ENCODE measurements at regions not wholly inside any gene's neighbourhood (a gene's known extent, or its start where the extent isn't known, plus 50 kb on each side); places are given as distances from the start of the nearest gene placed in this dataset.

DNA sequence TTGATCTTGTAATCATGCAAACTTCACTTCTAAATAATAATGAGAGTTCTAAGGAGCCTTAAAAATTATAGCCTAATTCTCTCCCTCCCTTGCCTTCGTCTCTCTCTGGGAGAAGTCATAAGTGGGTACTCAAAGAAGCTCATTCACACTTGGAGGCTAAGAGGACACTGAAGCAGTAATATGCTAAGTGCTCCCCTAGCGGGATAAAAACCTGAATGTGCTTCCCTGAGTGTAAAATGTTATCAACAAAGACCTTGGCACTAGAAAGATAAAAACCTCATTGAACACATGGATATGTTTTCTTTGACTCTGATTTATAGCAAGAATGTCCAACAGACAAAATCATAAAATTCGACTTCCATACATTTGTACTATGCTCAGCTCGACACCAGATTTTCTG is 337.9 kb upstream of the NOVA1 start:
- ChIA-PET CTCF (no interaction called here), POLR2A (no interaction called here)
- no peak for TF ChIP-seq SUZ12 (IDR thresholded peaks at IDR 0.05)
- no peak for TF ChIP-seq TARDBP (IDR thresholded peaks at IDR 0.05)
- no peak for TF ChIP-seq BHLHE40 (IDR thresholded peaks at IDR 0.05; ENCODE audit: borderline replicate concordance)
- TF ChIP-seq ARNT (IDR thresholded peaks at IDR 0.05), result no peak
- TF ChIP-seq L3MBTL2 (conservative IDR thresholded peaks at IDR 0.05), result no peak
- no peak for TF ChIP-seq CTBP1 (IDR thresholded peaks at IDR 0.05; ENCODE audit: borderline replicate concordance)
- no peak for TF ChIP-seq FOXM1 (IDR thresholded peaks at IDR 0.05; ENCODE audit: borderline replicate concordance)
- no peak for DNase-seq (ENCODE audit: extremely low spot score)

DNA sequence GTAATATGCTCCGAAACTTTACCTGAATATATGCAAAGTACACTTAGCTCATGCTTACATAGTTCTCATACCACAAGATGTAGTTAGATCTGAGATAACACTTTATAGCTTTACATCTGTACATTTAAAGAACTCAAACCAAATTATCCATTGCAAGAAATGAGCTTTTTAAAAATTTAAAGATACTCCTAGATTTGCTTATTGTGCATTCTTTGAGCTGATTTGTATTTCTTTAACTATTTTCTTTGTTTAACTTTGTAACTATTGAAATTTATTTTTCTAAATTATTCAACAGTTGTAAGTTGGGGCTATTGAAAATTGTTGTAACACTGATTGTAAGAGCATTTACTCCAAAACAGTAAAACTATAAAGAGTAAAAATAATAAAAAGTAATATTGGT is 340.2 kb upstream of the NOVA1 start:
- no peak for TF ChIP-seq BHLHE40 (IDR thresholded peaks at IDR 0.05; ENCODE audit: borderline replicate concordance)
- DNase-seq (ENCODE audit: extremely low spot score), result no peak
- CTCF ChIA-PET, result no interaction called here
- POLR2A ChIA-PET, result no interaction called here

DNA sequence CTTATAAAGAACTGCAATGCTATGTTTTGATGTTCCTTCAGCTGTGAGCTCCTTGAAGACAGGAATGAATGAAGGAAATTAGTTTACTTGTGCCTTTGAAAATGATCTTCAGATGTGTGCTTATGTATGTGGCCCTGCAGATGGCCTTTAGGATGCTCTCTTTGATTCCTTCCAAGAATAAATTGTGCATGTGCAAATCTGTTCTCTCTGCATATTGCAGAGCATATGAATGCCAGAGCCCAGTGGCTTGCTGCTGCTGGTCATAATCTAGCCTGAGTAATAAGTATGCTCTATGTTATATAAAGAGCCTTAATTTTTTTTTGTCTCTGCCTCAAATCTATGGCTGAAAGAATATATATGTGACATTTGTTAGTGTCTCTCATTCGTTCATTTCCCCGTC is 341.9 kb upstream of the NOVA1 start:
- DNase-seq (ENCODE audit: extremely low spot score), result no peak
- TF ChIP-seq TARDBP (IDR thresholded peaks at IDR 0.05) (no peak), SUZ12 (IDR thresholded peaks at IDR 0.05) (no peak)
- ChIA-PET CTCF (no interaction called here), POLR2A (no interaction called here)

DNA sequence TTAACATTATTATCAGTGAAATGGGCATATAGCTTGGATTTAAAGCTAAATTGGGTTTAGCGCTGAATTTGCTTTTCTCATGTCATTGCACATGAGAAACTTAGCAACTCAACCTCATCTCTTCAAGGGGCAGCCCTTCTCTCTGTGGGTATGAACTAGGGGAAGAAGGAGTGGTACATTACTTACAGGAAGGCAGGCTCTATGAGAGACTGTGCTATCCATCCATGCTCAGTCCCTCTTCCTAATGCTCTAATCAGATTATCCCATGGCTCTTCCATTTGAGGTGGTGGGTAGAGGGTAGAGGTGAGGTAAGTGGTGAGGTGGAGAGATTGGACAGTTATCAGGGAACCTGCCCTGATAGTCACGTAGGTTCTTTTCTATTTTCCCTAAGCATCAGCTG is 343.7 kb upstream of the NOVA1 start:
- TF ChIP-seq FOXM1 (IDR thresholded peaks at IDR 0.05; ENCODE audit: borderline replicate concordance), result no peak
- no peak for TF ChIP-seq BHLHE40 (IDR thresholded peaks at IDR 0.05; ENCODE audit: borderline replicate concordance)
- no peak for TF ChIP-seq SP1 (IDR thresholded peaks at IDR 0.05)
- TF ChIP-seq TARDBP (IDR thresholded peaks at IDR 0.05), result no peak
- TF ChIP-seq SUZ12 (IDR thresholded peaks at IDR 0.05), result no peak
- TF ChIP-seq ZNF384 (IDR thresholded peaks at IDR 0.05), result no peak
- TF ChIP-seq NFRKB (IDR thresholded peaks at IDR 0.05), result no peak
- TF ChIP-seq ELF4 (IDR thresholded peaks at IDR 0.05), result no peak
- TF ChIP-seq L3MBTL2 (conservative IDR thresholded peaks at IDR 0.05), result no peak
- TF ChIP-seq CTBP1 (IDR thresholded peaks at IDR 0.05; ENCODE audit: borderline replicate concordance), result no peak
- TF ChIP-seq LEF1 (IDR thresholded peaks at IDR 0.05; ENCODE audit: borderline replicate concordance), result no peak
- no peak for TF ChIP-seq FOXK2 (IDR thresholded peaks at IDR 0.05)
- no peak for TF ChIP-seq ARNT (IDR thresholded peaks at IDR 0.05)
- TF ChIP-seq, protein P1, sequence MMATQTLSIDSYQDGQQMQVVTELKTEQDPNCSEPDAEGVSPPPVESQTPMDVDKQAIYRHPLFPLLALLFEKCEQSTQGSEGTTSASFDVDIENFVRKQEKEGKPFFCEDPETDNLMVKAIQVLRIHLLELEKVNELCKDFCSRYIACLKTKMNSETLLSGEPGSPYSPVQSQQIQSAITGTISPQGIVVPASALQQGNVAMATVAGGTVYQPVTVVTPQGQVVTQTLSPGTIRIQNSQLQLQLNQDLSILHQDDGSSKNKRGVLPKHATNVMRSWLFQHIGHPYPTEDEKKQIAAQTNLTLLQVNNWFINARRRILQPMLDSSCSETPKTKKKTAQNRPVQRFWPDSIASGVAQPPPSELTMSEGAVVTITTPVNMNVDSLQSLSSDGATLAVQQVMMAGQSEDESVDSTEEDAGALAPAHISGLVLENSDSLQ (IDR thresholded peaks at IDR 0.05), result no peak
- DNase-seq (ENCODE audit: extremely low spot score), result no peak
- POLR2A ChIA-PET, result no interaction called here
- CTCF ChIA-PET, result no interaction called here

DNA sequence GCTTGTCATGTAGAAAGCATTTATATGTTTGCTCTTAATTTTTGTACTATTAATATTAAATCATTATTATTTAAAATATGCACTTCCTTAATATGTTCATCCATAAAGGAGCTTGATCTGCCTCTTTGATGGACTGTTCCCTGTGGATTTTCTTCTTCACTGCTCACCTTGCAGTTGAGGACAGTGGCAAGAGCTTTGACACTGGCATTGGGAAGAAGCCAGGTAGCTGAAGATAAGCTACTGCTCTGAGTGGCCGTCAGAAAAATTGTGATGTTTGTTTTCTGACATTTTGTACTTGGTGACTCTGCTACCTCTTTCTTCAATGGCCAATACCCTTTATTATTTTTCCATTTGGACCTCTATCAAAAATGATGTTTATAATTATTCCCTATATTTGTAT is 349.4 kb upstream of the NOVA1 start:
- ChIA-PET POLR2A (no interaction called here), CTCF (no interaction called here)
- TF ChIP-seq ELF4 (IDR thresholded peaks at IDR 0.05) (no peak), TARDBP (IDR thresholded peaks at IDR 0.05) (no peak), NFRKB (IDR thresholded peaks at IDR 0.05) (no peak), SP1 (IDR thresholded peaks at IDR 0.05) (no peak), FOXA1 (IDR thresholded peaks at IDR 0.05) (no peak), HDGF (IDR thresholded peaks at IDR 0.05; ENCODE audit: borderline replicate concordance) (no peak), BHLHE40 (IDR thresholded peaks at IDR 0.05; ENCODE audit: borderline replicate concordance) (no peak), ZNF384 (IDR thresholded peaks at IDR 0.05) (no peak), SUZ12 (IDR thresholded peaks at IDR 0.05) (no peak), FOXK2 (IDR thresholded peaks at IDR 0.05) (no peak), LEF1 (IDR thresholded peaks at IDR 0.05; ENCODE audit: borderline replicate concordance) (no peak), ARNT (IDR thresholded peaks at IDR 0.05) (no peak), FOXM1 (IDR thresholded peaks at IDR 0.05; ENCODE audit: borderline replicate concordance) (no peak), L3MBTL2 (conservative IDR thresholded peaks at IDR 0.05) (no peak), CTBP1 (IDR thresholded peaks at IDR 0.05; ENCODE audit: borderline replicate concordance) (no peak)
- TF ChIP-seq, protein P1 (IDR thresholded peaks at IDR 0.05), result no peak
- DNase-seq (ENCODE audit: extremely low spot score), result no peak

DNA sequence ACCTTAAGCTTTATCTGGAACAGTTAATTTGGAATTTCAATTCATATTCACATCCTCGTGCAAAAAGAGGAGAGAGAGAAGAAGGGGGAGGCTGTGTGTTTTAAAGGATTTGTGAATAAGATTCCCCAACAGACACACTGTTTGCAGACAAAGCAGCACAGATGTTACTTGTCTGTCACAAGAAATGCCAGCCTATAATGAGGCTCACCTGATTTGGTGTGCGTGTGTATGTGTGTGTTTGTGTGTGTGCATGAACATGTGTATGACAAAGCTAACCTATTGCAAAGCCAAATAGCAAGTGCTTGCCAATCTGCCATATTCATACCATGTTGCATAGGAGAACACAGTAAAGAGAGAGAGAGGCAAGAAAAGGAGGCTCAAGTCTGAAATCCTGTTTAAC is 361.6 kb upstream of the NOVA1 start:
- POLR2A ChIA-PET, result no interaction called here
- CTCF ChIA-PET, result no interaction called here
- DNase-seq (ENCODE audit: extremely low spot score), result no peak
- TF ChIP-seq ARNT (IDR thresholded peaks at IDR 0.05), result no peak
- TF ChIP-seq NFRKB (IDR thresholded peaks at IDR 0.05), result no peak
- no peak for TF ChIP-seq L3MBTL2 (conservative IDR thresholded peaks at IDR 0.05)
- TF ChIP-seq FOXM1 (IDR thresholded peaks at IDR 0.05; ENCODE audit: borderline replicate concordance), result no peak
- TF ChIP-seq, protein P1 (IDR thresholded peaks at IDR 0.05), result no peak
- TF ChIP-seq SP1 (IDR thresholded peaks at IDR 0.05), result no peak
- no peak for TF ChIP-seq FOXK2 (IDR thresholded peaks at IDR 0.05)
- TF ChIP-seq LEF1 (IDR thresholded peaks at IDR 0.05; ENCODE audit: borderline replicate concordance), result no peak
- TF ChIP-seq TARDBP (IDR thresholded peaks at IDR 0.05), result no peak
- TF ChIP-seq HDGF (IDR thresholded peaks at IDR 0.05; ENCODE audit: borderline replicate concordance), result no peak
- no peak for TF ChIP-seq CTBP1 (IDR thresholded peaks at IDR 0.05; ENCODE audit: borderline replicate concordance)
- TF ChIP-seq FOXA1 (IDR thresholded peaks at IDR 0.05), result no peak
- no peak for TF ChIP-seq SUZ12 (IDR thresholded peaks at IDR 0.05)
- no peak for TF ChIP-seq ZNF384 (IDR thresholded peaks at IDR 0.05)
- no peak for TF ChIP-seq BHLHE40 (IDR thresholded peaks at IDR 0.05; ENCODE audit: borderline replicate concordance)

DNA sequence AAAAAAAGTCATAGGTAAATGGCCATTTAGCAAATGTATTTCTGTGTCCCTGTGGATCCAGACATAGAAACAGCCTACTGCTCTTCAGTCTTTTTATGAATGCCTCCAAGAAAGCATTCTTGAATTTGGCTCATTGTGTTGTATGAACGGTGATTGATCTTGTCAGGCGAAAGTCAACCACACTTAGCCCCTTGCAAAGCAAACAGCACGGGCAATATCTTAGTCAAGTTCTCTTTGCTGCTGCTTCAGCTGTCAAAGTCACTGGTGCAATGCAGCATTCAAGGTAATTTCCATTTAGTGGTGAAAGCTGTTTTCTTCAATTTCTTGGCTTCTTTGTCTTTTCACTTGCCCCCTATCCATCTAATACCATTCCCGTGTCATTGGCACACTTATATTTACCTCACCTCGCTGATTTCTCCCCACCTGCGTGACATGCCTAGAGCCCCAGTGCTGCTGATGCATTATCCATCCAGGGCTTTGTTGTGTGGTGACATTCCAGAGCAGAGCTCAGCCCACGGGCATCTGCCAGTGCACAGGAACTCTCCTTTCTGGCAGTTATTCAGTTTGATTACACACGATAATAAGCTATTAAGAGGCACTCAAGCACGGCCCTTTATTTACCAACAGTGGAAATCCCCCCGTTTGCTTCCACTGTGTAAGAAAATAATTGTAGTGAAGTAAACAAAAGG is 362.3 kb upstream of the NOVA1 start:
- no peak for TF ChIP-seq ELF4 (IDR thresholded peaks at IDR 0.05)
- TF ChIP-seq FOXK2 (IDR thresholded peaks at IDR 0.05), result no peak
- no peak for TF ChIP-seq SUZ12 (IDR thresholded peaks at IDR 0.05)
- TF ChIP-seq SP1 (IDR thresholded peaks at IDR 0.05), result no peak
- TF ChIP-seq ARNT (IDR thresholded peaks at IDR 0.05), result no peak
- no peak for TF ChIP-seq HDGF (IDR thresholded peaks at IDR 0.05; ENCODE audit: borderline replicate concordance)
- TF ChIP-seq BHLHE40 (IDR thresholded peaks at IDR 0.05; ENCODE audit: borderline replicate concordance), result no peak
- no peak for TF ChIP-seq TARDBP (IDR thresholded peaks at IDR 0.05)
- TF ChIP-seq LEF1 (IDR thresholded peaks at IDR 0.05; ENCODE audit: borderline replicate concordance), result no peak
- no peak for DNase-seq (ENCODE audit: extremely low spot score)
- POLR2A ChIA-PET, result no interaction called here
- CTCF ChIA-PET, result no interaction called here

Data from HEK293T (cell line).